ENCODE measurements at regions not wholly inside any gene's neighbourhood (a gene's known extent, or its start where the extent isn't known, plus 50 kb on each side); places are given as distances from the start of the nearest gene placed in this dataset.

DNA sequence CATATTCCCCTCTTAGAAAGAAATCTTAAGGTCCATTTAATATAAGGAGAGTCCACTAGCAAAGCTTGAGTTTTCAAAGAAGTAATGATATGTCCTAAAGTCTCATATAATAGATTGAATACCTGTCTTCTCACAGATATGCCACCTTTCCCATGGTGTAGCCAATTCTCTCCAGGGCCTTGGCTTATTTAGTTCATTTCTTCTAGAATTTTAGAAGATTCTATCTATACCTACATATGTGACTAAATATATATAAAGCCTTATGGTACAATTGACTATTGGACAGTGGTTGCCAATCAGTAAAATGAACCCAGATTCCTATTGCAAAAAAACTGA lies 370.7 kb upstream of the MAF start:
- Histone ChIP-seq H3K79me2 (ENCODE audit: low read depth) (no peaks in the 10 kb centered on the region), H3K36me3 (ENCODE audit: low read depth) (no peaks in the 10 kb centered on the region), H3K4me1 (replicated peaks; ENCODE audit: insufficient read depth) (no peaks in the 10 kb centered on the region), H3K4me2 (no peak overlapping the region), H3K9me3 (ENCODE audit: insufficient read depth, low read depth) (no peaks in the 10 kb centered on the region), H3F3A (ENCODE audit: insufficient read depth, low read depth) (no peaks in the 10 kb centered on the region), H3K27ac (no peak overlapping the region), H4K20me1 (ENCODE audit: insufficient read depth) (no peaks in the 10 kb centered on the region), H2AFZ (no peak overlapping the region), H3K27me3 (ENCODE audit: insufficient read depth, low read depth) (no peaks in the 10 kb centered on the region), H3K4me3 (no peak overlapping the region), H3K9me2 (ENCODE audit: insufficient read depth) (no peaks in the 10 kb centered on the region)
- POLR2A ChIA-PET (ENCODE audit: unreplicated experiment), result no interaction called here
- CTCF ChIA-PET, result interaction anchor here (0.6 kb wide), 1 partner anchor 246 kb away, joined by 3 read pairs; no protein-coding TSS in a partner anchor
- intact Hi-C loops (cut with micrococcal nuclease; ENCODE audit: unreplicated experiment), result no loop called here
- no TSS peak for BruUV-seq (replicated peaks)
- DNase-seq, result no peak
- TF ChIP-seq, protein P1, sequence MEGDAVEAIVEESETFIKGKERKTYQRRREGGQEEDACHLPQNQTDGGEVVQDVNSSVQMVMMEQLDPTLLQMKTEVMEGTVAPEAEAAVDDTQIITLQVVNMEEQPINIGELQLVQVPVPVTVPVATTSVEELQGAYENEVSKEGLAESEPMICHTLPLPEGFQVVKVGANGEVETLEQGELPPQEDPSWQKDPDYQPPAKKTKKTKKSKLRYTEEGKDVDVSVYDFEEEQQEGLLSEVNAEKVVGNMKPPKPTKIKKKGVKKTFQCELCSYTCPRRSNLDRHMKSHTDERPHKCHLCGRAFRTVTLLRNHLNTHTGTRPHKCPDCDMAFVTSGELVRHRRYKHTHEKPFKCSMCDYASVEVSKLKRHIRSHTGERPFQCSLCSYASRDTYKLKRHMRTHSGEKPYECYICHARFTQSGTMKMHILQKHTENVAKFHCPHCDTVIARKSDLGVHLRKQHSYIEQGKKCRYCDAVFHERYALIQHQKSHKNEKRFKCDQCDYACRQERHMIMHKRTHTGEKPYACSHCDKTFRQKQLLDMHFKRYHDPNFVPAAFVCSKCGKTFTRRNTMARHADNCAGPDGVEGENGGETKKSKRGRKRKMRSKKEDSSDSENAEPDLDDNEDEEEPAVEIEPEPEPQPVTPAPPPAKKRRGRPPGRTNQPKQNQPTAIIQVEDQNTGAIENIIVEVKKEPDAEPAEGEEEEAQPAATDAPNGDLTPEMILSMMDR (conservative IDR thresholded peaks at IDR 0.05), result no peak
- no peak for TF ChIP-seq EZH2 (IDR thresholded peaks at IDR 0.05; ENCODE audit: low read depth)

DNA sequence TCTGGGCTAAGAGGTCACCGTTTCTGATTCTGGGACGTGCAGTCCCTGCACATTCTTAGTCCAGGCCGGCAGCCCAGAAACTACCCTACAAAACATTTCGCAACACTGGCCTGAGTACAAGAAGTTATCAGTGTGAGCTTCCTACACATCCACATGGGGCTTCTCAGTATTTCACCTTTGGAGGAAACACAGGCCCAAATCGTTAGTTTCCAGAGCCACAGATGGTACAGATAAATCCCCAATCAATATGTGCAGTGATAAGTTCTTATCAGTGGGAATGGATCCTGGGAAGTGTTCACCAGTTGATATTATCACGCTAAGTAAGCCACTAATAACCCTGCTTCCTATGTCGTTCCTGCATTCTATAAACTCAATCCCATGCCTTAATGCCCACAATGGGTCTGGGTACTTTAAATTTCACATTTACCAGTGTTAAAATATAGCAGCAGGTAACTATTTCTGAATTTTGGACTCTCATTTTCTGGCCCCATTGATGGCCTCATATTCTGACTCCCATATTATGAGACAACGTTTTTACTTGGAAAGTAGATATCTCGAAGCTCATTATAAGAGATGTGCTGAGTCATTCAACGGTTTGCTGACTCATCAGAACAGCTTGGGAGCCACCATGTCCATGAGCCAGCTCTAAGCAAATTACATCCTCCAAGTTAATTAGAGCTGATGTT lies 370.2 kb upstream of the MAF start:
- Histone ChIP-seq H3K4me3 (no peak overlapping the region), H3K9me3 (ENCODE audit: insufficient read depth, low read depth) (no peaks in the 10 kb centered on the region), H3K27me3 (ENCODE audit: insufficient read depth, low read depth) (peaks cover 2% of the 10 kb centered on the region; the same call in 1 of the 2 replicates), H3K27ac (no peak overlapping the region), H3K4me2 (no peak overlapping the region), H4K20me1 (ENCODE audit: insufficient read depth) (no peaks in the 10 kb centered on the region), H3K4me1 (replicated peaks; ENCODE audit: insufficient read depth) (no peaks in the 10 kb centered on the region), H3K79me2 (ENCODE audit: low read depth) (no peaks in the 10 kb centered on the region), H2AFZ (no peak overlapping the region), H3F3A (ENCODE audit: insufficient read depth, low read depth) (no peaks in the 10 kb centered on the region), H3K9me2 (ENCODE audit: insufficient read depth) (no peaks in the 10 kb centered on the region), H3K36me3 (ENCODE audit: low read depth) (no peaks in the 10 kb centered on the region)
- DNase-seq, result no peak
- CTCF ChIA-PET, result interaction anchor here (0.6 kb wide), 1 partner anchor 246 kb away, joined by 3 read pairs; no protein-coding TSS in a partner anchor
- intact Hi-C loops (cut with micrococcal nuclease; ENCODE audit: unreplicated experiment), result no loop called here
- TF ChIP-seq, protein P1 (conservative IDR thresholded peaks at IDR 0.05), result no peak
- no peak for TF ChIP-seq EZH2 (IDR thresholded peaks at IDR 0.05; ENCODE audit: low read depth)
- no TSS peak for BruUV-seq (replicated peaks)
- POLR2A ChIA-PET (ENCODE audit: unreplicated experiment), result no interaction called here

DNA sequence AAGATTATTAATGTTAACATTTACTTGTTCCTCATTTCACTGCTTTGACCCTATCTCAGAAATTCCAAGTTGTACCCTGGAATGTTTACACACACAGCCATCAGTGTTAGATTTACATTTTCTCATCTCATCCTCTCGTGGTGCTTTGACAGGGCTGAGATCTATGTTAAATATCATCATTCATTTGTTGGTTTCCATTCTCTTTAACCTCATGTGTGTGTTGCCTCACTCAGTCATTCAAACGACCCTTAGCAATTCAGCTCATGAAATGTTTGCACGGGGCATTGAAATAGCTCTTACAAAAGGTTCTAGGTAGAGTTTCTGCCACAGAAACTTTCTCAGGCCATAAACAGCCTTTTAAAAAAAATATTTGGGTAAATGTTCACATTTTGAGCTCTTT lies 369.6 kb upstream of the MAF start:
- TF ChIP-seq, protein P1 (conservative IDR thresholded peaks at IDR 0.05), result no peak
- TF ChIP-seq EZH2 (IDR thresholded peaks at IDR 0.05; ENCODE audit: low read depth), result no peak
- no peak for DNase-seq
- ChIA-PET CTCF (no interaction called here), POLR2A (ENCODE audit: unreplicated experiment) (no interaction called here)
- no peaks in the 10 kb centered on the region for H3F3A ChIP-seq (ENCODE audit: insufficient read depth, low read depth)
- no TSS peak for BruUV-seq (replicated peaks)
- intact Hi-C loops (cut with micrococcal nuclease; ENCODE audit: unreplicated experiment), result no loop called here
- H3K9me2 ChIP-seq (ENCODE audit: insufficient read depth), result no peaks in the 10 kb centered on the region
- H2AFZ ChIP-seq, result no peak overlapping the region
- no peaks in the 10 kb centered on the region for H3K36me3 ChIP-seq (ENCODE audit: low read depth)
- no peaks in the 10 kb centered on the region for H3K9me3 ChIP-seq (ENCODE audit: insufficient read depth, low read depth)
- no peak overlapping the region for H3K4me3 ChIP-seq
- no peak overlapping the region for H3K27ac ChIP-seq
- no peaks in the 10 kb centered on the region for H3K79me2 ChIP-seq (ENCODE audit: low read depth)
- H4K20me1 ChIP-seq (ENCODE audit: insufficient read depth), result no peaks in the 10 kb centered on the region
- no peaks in the 10 kb centered on the region for H3K4me1 ChIP-seq (replicated peaks; ENCODE audit: insufficient read depth)
- H3K27me3 ChIP-seq (ENCODE audit: insufficient read depth, low read depth), result peaks cover 8% of the 10 kb centered on the region
- no peak overlapping the region for H3K4me2 ChIP-seq

All from PC-9 (cell line).